SKM-1 treated with dmso at 0.1 percent for 144 hours (cell line): ENCODE measurements at regions not wholly inside any gene's neighbourhood (a gene's known extent, or its start where the extent isn't known, plus 50 kb on each side); places are given as distances from the start of the nearest gene placed in this dataset.

Experiments
- DNase-seq: peaks from one replicate; lab custom pipeline; 2025; ENCODE audit not compliant: unreplicated experiment; lab: John Stamatoyannopoulos, UW

GRCh38 chr11:26142891-26143290, 189.0 kb upstream of the ANO3 start:
- no peak for DNase-seq

- DNase-seq: no peak
Observed at GRCh38 chr11:26143566-26144290, 188.2 kb upstream of the ANO3 start.

- DNase-seq: no peak
Observed at GRCh38 chr11:26144291-26144690, 187.6 kb upstream of the ANO3 start.

- DNase-seq: no peak
Observed at GRCh38 chr11:26144911-26145310, 187.0 kb upstream of the ANO3 start.

- DNase-seq: no peak
Observed at GRCh38 chr11:26149585-26149984, 182.3 kb upstream of the ANO3 start.

GRCh38 chr11:26150031-26150430, 181.9 kb upstream of the ANO3 start:
- DNase-seq: peak; percentile 99

- no peak for DNase-seq
Observed at GRCh38 chr11:26158251-26158650, 173.7 kb upstream of the ANO3 start.

GRCh38 chr11:26162291-26162690, 169.6 kb upstream of the ANO3 start:
- DNase-seq: no peak

GRCh38 chr11:26186389-26186788, 145.5 kb upstream of the ANO3 start:
- DNase-seq: no peak

- DNase-seq: peak; percentile 1
Observed at GRCh38 chr11:26187639-26188038, 144.3 kb upstream of the ANO3 start.

- DNase-seq: no peak
Observed at GRCh38 chr11:26188554-26188953, 143.4 kb upstream of the ANO3 start.

- DNase-seq: no peak
Observed at GRCh38 chr11:26191193-26191592, 140.7 kb upstream of the ANO3 start.

- DNase-seq: no peak
Observed at GRCh38 chr11:26193694-26194365, 138.1 kb upstream of the ANO3 start.

GRCh38 chr11:26194881-26195280, 137.0 kb upstream of the ANO3 start:
- DNase-seq: no peak

GRCh38 chr11:26198532-26199096, 133.3 kb upstream of the ANO3 start:
- no peak for DNase-seq

- DNase-seq: no peak
Observed at GRCh38 chr11:26199331-26200095, 132.4 kb upstream of the ANO3 start.

- DNase-seq: no peak
Observed at GRCh38 chr11:26201411-26201810, 130.5 kb upstream of the ANO3 start.

- DNase-seq: no peak
Observed at GRCh38 chr11:26202754-26203153, 129.2 kb upstream of the ANO3 start.

- DNase-seq: no peak
Observed at GRCh38 chr11:26204101-26204500, 127.8 kb upstream of the ANO3 start.

- no peak for DNase-seq
Observed at GRCh38 chr11:26204839-26205238, 127.1 kb upstream of the ANO3 start.
